ENCODE measurements at regions not wholly inside any gene's neighbourhood (a gene's known extent, or its start where the extent isn't known, plus 50 kb on each side); places are given as distances from the start of the nearest gene placed in this dataset.

GRCh38 chr12:58586762-58587161 lies 333.5 kb downstream of the LRIG3 start:
- TF ChIP-seq CTCF (IDR thresholded peaks at IDR 0.05; ENCODE audit: low read depth, low read length) = no peak
- H3K4me3 ChIP-seq (ENCODE audit: low read depth, low read length) = no peak overlapping the region

- TF ChIP-seq CTCF (IDR thresholded peaks at IDR 0.05; ENCODE audit: low read depth, low read length) = no peak
- no peak overlapping the region for H3K4me3 ChIP-seq (ENCODE audit: low read depth, low read length)
Measured at GRCh38 chr12:58588770-58589169, 331.5 kb downstream of the LRIG3 start.

- H3K4me3 ChIP-seq (ENCODE audit: low read depth, low read length) = no peak overlapping the region
- no peak for TF ChIP-seq CTCF (IDR thresholded peaks at IDR 0.05; ENCODE audit: low read depth, low read length)
Measured at GRCh38 chr12:58592475-58593207, 327.7 kb downstream of the LRIG3 start.

GRCh38 chr12:58593557-58594304 lies 326.6 kb downstream of the LRIG3 start:
- H3K4me3 ChIP-seq (ENCODE audit: low read depth, low read length) = no peak overlapping the region
- TF ChIP-seq CTCF (IDR thresholded peaks at IDR 0.05; ENCODE audit: low read depth, low read length) = no peak

- no peak overlapping the region for H3K4me3 ChIP-seq (ENCODE audit: low read depth, low read length)
- no peak for TF ChIP-seq CTCF (IDR thresholded peaks at IDR 0.05; ENCODE audit: low read depth, low read length)
Measured at GRCh38 chr12:58596381-58596780, 323.9 kb downstream of the LRIG3 start.

- no peak overlapping the region for H3K4me3 ChIP-seq (ENCODE audit: low read depth, low read length)
- TF ChIP-seq CTCF (IDR thresholded peaks at IDR 0.05; ENCODE audit: low read depth, low read length) = no peak
Measured at GRCh38 chr12:58601529-58601928, 318.8 kb downstream of the LRIG3 start.

- TF ChIP-seq CTCF (IDR thresholded peaks at IDR 0.05; ENCODE audit: low read depth, low read length) = no peak
- H3K4me3 ChIP-seq (ENCODE audit: low read depth, low read length) = no peak overlapping the region
Measured at GRCh38 chr12:58602179-58602578, 318.1 kb downstream of the LRIG3 start.

Data from WI38 (cell line).